DND-41 (cell line): ENCODE measurements at regions not wholly inside any gene's neighbourhood (a gene's known extent, or its start where the extent isn't known, plus 50 kb on each side); places are given as distances from the start of the nearest gene placed in this dataset.

Experiments
- EZH2 ChIP-seq: IDR thresholded peaks from 3 replicates; pipeline ENCODE4 v1.6.1; 2012; ENCODE audit warnings: borderline replicate concordance, low read depth, mild to moderate bottlenecking, moderate library complexity, low read length, inconsistent platforms; ENCODE audit not compliant: severe bottlenecking
- TF ChIP-seq, protein P1 (sequence below): IDR thresholded peaks from 2 replicates; pipeline ENCODE4 v1.5.1; 2012; ENCODE audit warnings: borderline replicate concordance, low read length, moderate library complexity, mild to moderate bottlenecking; ENCODE audit not compliant: poor library complexity, severe bottlenecking; ENCODE audit errors: extremely low read depth

DNA sequence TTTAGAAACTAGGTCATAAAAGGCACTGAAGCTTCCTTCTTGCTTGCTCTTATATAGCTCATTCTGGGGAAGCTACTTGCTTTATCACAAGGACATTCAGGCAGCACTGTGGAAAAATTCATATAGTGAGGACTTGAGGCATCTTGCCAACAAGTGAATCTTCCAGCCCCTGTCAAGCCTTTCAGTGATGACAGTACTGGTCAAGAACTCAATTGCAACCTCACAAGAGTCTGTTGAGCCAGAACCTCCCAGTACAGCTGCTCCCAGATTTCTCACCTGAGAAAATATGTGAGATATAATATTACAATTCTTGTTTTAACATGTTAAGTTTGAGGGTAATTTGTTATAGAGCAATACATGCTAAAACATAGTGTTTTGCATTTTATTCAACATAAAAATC is 2011.0 kb upstream of the NUDT12 start:
- no peak for TF ChIP-seq EZH2
- TF ChIP-seq, protein P1, sequence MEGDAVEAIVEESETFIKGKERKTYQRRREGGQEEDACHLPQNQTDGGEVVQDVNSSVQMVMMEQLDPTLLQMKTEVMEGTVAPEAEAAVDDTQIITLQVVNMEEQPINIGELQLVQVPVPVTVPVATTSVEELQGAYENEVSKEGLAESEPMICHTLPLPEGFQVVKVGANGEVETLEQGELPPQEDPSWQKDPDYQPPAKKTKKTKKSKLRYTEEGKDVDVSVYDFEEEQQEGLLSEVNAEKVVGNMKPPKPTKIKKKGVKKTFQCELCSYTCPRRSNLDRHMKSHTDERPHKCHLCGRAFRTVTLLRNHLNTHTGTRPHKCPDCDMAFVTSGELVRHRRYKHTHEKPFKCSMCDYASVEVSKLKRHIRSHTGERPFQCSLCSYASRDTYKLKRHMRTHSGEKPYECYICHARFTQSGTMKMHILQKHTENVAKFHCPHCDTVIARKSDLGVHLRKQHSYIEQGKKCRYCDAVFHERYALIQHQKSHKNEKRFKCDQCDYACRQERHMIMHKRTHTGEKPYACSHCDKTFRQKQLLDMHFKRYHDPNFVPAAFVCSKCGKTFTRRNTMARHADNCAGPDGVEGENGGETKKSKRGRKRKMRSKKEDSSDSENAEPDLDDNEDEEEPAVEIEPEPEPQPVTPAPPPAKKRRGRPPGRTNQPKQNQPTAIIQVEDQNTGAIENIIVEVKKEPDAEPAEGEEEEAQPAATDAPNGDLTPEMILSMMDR = no peak
